Left kidney (tissue), 1 donor: ENCODE measurements at regions not wholly inside any gene's neighbourhood (a gene's known extent, or its start where the extent isn't known, plus 50 kb on each side); places are given as distances from the start of the nearest gene placed in this dataset.
"Not testable (repeated sequence)": the region's sequence is repeated elsewhere in the genome, so short reads cannot be mapped to it uniquely, and the experiment has no call there.

Source experiments
- DNase-seq: peaks from one replicate; pipeline ENCODE4 v3.0.0-alpha.2; 2013

DNA sequence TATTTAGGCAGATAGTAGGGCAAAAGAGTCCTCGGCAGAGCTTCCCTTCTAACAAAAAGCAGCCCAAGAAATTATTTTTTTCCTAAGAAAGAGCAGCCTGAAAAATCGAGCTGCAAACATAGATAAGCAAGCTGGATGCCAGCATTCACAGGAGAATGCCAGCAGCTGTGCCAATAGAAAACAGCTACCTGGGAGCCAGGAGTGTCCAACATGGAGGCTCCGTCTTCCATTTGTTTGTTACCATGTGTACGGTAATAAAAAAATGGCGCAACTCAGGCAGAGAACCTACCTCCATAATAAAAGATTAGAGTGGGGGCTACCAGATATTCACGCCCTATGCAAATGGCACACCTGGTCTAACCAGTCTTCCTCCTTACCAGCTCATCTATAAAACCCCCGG, 77.6 kb upstream of the IPO5 start:
- DNase-seq, result no peak

- no peak for DNase-seq
Measured at GRCh38 chr13:97878431-97879375, 74.8 kb upstream of the IPO5 start.

DNA sequence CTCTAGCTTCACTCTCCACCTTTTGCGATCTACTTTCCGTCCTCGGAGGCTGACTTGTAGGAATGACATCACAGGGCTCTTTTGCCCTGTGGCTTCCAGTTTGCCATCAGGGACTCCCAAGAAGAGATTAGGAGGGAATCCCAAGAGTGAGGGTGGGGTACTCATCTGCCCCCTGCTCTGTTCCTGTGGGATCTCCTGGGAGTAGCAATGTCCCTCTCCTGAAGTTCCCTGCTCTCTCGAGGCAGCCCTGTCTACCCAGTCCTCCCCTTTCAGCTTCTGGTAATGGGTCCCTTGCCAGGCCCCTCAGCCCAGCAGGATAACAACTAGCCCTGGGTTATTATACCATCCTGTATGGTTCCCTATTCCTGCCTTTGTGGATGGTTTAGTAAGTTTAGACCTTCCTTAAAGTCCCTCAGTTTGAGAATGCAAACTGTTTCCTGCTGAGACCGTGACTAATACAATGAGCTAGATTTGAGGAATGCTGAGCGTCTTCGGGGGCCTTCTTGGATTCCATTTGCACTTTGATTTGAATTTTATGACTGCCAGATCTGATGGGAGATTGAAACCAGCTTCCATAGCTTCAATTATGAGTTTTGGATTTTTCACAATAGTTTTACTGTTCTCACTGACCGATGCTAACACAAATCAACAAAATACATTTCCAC, 73.7 kb upstream of the IPO5 start:
- DNase-seq, result no peak

GRCh38 chr13:97880311-97880675, 73.2 kb upstream of the IPO5 start:
- DNase-seq, result no peak

DNA sequence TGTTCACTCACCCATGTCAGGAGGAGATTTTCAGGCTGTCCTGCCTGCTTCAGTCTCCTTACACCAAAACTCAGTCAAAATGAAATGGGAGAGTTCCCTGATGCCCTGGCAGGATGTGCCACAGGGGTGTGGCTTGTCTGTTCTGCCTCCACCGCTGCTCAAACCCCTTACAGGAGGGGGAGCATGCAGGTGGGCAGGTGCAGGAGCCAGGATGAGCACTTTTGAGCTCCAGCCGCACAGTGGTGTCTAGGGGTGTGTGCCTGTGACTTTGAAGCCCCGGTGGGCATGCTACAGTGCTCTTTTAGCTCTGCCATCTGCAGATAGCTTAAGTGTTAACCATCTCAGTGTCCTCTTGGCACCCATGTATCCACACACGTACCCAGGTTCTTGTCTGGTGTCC, 71.9 kb upstream of the IPO5 start:
- no peak for DNase-seq

GRCh38 chr13:97883396-97883795, 70.1 kb upstream of the IPO5 start:
- DNase-seq, result no peak

DNA sequence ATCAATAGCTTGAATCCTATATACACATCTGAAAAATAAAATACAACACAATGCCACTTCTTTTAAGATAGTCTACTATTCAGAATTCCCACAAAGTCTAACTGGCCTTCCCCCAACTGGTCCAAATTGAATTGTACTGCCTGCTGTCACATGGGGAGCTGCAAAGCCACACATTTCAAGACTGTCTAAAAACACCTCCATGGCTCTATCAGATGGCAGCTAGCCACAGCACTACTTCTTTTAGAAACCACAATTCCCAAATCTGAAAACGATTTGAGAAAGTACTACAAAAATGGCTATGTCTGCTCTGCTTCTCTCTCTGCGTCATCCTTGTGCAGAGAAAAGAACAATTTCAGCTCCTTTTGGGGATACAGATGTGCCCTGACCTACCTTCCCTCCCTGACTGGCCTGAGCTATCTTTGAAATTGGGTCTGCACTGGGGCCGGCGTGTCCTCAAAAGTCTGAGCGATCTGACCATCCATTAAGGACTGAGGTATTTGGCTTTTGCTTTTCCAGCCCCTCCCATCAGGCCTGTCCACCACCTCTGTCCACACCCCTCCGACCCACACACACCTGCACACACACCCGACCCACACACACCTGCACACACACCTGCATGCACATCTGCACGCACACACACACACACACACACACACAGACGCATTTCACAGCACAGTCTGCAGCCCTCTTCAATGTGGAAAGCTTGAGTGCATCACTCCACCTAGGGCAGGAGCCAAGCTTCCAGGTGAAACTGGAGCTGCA, 68.6 kb upstream of the IPO5 start:
- no peak for DNase-seq

- DNase-seq, result no peak
Measured at GRCh38 chr13:97885641-97886040, 67.8 kb upstream of the IPO5 start.

DNA sequence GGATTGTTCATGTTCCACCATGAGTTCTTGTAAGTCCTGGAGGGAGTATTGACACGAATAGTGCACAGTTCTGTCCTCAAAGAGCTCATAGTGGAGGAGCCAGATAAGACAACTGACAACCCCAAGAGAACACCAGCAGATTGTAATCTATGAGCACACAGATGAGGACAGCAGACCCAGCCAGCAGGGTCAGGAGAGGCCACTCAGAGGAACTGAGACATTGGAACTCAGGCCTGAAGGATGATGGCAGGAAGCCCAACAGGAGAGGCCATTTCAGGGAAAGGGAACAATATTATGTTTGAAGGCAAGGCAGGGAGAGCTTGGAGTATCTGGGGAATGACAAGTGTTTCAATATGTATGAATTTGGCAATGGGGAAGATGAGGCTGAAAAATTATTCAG, 63.7 kb upstream of the IPO5 start:
- no peak for DNase-seq

DNA sequence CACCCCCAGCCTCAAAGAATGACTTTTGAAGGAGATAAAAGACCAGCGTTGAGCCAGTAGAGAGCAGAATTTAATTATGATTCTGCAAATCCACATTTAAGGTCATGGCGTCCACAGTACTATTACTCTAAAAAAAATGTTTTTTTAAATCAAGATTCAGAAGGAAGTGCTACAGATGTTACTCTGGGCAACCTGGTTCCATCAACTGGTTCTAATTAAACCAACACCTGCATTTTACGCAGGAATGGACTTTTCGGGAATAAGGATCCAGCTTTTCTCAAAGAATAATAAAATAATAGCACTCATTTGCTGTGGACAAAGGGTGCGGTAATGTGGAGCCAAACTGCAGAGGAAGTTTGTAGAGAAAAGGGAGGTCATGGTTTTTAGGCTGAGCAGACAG, 62.9 kb upstream of the IPO5 start:
- no peak for DNase-seq

DNA sequence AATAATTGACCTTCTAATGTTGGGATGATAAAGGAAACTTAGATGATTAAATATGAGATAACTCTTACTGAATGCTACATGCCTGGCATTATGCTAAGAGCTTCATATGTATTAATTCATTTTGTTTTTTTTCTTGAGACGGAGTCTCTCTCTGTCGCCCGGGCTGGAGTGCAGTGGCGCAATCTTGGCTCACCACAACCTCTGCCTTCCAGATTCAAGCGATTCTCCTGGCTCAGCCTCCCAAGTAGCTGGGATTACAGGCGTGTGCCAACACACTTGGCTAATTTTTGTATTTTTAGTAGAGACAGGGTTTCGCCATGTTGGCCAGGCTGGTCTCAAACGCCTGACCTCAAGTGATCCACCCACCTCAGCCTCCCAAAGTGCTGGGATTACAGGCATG, 61.5 kb upstream of the IPO5 start:
- DNase-seq, result not testable (repeated sequence)

GRCh38 chr13:97892717-97893116, 60.8 kb upstream of the IPO5 start:
- DNase-seq, result no peak

- no peak for DNase-seq
Measured at GRCh38 chr13:97895383-97895782, 58.1 kb upstream of the IPO5 start.

- no peak for DNase-seq
Measured at GRCh38 chr13:97896446-97896845, 57.0 kb upstream of the IPO5 start.

GRCh38 chr13:97901716-97902115, 51.8 kb upstream of the IPO5 start:
- DNase-seq, result no peak
